Ureter (tissue), 1 donor: ENCODE measurements at regions not wholly inside any gene's neighbourhood (a gene's known extent, or its start where the extent isn't known, plus 50 kb on each side); places are given as distances from the start of the nearest gene placed in this dataset.
"Not testable (repeated sequence)": the region's sequence is repeated elsewhere in the genome, so short reads cannot be mapped to it uniquely, and the experiment has no call there.

Source experiments
- DNase-seq: peaks from one replicate; pipeline ENCODE4 v3.0.0-alpha.2; 2020; ENCODE audit warnings: low spot score
- donor health status: DM: yes; HTN: yes; CAD: no.

DNA sequence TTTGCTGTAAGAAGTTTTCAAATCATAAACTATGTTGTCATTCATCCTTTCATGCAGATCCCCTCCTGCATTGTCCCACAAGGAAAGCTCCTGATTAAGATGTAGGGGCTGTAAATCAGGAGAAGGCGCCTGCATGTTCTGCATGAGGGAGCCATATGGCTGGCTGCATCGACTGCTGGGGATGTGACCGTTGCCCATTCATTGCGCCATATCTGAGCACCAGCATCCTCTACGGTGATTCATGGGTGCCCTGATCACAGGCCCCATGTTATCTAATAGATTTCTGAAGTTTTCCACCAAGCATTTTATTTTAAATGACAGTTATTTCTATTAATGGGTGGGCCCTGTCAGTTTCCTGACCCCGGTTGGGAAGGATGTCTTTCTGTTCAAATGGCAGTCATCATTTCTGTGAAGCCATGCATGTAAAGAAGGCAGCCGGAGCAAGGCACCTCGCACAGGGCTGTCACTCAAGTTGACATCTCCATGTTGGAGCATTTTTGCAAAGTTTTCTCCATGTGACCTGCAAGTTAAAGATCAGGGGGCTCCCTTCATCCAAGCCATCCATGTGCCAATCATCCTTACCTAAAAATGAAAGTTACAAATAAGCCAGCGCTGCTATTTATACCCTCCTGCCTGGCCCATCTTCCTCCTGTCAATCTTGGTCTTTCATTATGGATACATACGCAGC, 128.8 kb downstream of the TEX36 start:
- DNase-seq = no peak

GRCh38 chr10:125553091-125553490, 129.9 kb downstream of the TEX36 start:
- DNase-seq = no peak

GRCh38 chr10:125551247-125551646, 131.7 kb downstream of the TEX36 start:
- DNase-seq = no peak

- DNase-seq = no peak
Measured at GRCh38 chr10:125550362-125550761, 132.6 kb downstream of the TEX36 start.

- no peak for DNase-seq
Measured at GRCh38 chr10:125549653-125550052, 133.3 kb downstream of the TEX36 start.

- no peak for DNase-seq
Measured at GRCh38 chr10:125548878-125549277, 134.1 kb downstream of the TEX36 start.

DNA sequence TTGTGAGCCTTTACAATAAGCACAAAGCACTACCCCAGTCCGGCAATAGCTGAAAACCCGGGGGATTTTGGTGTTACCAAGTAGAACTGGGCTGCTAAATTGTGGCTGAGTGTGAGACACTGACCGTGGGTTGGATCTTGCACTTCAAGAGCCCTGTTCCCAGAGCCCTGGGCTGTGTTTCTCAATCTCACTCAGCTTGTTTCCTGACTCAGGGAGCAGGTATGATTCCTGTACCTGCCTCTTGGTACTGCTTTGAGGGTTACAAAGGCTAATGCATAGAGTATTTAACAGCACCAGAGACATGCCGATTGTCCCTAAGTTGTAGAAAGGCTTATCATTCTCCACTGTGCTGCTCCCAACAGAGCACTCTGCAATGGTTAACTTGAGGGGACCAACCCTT, 134.6 kb downstream of the TEX36 start:
- DNase-seq = no peak

DNA sequence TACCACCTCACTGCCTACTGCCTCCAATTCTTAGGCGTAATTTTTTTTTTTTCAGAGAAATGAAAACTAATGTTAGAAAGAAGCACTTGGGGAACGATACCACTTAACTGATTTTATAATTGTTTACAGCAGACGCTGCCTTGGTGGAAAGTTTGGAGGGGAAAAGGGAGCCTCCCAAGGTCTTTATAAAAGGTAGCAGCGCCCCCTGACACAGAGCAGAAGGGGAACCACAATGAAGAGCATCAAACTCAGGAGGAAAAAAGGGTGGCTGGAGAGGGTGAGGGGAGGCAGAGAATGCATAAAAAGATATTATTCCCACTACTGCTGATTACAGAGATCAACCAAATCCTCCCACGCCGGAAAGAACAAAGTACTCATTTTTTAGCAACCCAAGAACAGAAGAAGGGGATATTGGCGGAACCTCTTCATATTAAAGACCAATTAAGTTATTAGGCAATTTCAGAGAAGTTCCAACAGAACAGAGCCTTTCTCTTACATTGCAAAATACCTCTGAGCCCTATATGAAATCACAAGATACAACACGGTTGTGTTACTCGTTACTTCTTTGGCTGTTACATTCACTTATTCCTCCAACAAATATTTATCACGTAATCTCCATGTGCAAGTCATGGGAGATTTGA, 135.8 kb downstream of the TEX36 start:
- no peak for DNase-seq

- DNase-seq = no peak
Measured at GRCh38 chr10:125543796-125544195, 139.2 kb downstream of the TEX36 start.

DNA sequence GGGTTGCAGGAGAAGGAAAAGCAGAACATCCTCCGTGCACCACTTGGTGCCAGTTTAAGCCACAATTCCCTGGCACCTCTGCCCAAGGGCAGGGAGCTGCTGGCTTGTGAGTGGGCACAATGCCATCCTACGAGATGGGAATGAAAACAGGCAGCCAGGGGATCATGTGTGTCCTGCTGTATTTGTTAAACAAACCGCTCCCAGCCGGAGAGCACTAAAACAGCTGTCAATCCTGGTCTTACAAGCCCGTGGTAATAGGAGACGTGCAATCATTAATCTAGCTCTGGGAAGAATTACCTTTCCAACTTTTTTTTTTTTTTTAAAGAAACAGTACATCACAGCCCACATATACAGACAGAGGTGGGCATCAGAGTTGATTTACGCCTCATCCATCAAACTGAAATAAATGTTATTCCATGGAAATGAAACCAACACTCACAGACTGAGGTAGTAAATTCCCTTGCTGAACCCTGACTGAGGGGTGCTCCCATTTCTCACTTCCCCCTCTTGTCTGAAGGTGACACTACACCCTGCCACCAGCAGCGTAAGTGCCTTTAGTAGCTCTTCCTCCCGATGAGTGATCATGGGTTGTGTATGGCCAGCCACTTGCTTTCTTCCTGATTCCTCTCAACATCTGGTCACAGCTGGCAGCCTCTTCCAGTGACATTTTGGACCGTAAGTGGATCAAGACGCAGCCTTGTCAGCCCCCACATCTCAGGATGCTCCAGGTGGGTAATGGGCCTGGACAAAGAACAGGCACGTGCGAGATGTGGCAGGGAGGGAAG, 143.8 kb downstream of the TEX36 start:
- no peak for DNase-seq

GRCh38 chr10:125536236-125536635, 146.7 kb downstream of the TEX36 start:
- DNase-seq = no peak

- no peak for DNase-seq
Measured at GRCh38 chr10:125535559-125535958, 147.4 kb downstream of the TEX36 start.

- no peak for DNase-seq
Measured at GRCh38 chr10:125534515-125534914, 148.4 kb downstream of the TEX36 start.

DNA sequence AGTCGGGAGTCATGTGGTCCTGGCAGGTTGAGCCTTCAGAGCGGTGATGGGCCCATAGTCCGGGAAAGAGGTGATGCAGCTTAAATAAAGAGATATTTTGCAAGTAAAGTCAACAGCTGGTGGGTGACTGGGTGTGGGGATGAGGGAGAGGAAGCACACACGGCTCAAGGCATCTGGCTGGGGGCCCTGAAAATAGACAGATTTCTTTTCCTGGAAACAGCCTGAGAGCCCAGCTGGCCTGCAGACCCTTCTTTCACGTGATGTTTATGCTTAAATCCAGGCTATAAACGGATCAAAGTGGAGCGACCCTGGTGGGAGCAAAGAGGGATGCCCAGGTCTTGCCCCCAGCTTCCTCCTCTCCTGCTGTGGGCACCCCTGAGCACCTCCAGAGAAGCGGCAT, 149.1 kb downstream of the TEX36 start:
- DNase-seq = no peak

DNA sequence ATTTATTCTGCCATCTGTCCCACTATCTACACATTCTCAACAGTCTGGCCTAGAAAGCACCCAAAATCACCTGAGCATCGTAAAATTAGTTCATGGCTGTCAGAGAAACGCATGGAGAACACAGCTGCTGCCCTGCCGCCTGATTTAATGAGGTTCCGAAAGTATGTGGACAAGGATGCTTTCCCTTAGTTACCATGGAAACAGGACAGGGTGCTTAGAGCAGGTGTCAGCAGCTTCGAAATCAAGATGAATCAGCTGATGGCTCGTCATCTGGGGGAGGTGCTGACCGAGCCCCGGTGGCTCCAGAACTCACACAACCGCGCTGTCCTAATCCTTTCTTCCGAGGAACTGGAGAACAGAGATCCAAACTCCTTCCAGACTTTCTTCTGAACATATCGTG, 151.5 kb downstream of the TEX36 start:
- DNase-seq = no peak

- no peak for DNase-seq
Measured at GRCh38 chr10:125523347-125523746, 159.6 kb downstream of the TEX36 start.

DNA sequence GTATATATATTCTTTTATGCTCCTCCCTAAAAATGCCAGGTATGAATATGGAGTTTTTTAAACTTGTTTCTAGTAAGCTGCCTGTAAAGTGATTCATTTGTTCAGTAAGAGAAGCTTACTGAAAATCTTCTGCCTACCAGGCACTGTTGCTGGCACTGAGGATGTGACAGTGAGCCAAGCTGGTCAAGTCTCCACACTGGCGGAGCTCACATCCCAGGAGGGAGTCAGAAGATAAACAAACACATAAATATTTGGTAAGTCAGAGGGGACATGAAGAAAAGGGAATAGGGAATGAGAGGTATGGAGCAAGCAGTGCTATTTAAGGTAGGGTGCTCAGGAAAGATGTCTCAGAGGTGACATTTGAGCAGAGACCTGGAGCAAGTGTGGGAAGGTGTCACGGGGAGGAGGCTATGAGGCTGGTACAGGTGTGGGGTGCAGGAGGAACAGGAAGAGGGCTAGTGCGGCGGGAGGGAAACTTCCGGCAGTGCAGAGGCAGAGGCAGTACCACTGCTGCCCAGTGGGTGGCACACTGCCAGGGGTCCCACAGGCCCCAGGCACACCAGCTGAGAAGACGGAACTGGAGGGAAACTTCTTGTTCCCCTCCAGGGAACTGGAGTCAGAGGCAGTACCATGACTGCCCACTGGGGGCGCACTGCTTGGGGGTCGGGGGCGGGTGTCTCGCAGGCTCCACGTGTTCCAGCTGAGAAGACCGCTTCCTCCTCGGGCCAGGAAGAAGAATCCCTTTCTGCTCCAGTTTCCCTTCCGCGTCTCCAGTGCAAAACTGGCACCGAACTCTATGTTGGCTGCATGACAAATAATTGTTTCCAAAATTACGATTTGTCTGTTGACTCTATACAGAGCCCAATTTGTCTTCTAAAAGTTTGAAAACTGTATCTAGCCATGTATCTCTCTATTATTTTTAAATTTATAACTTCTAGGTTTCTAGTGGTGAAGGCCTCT, 161.0 kb downstream of the TEX36 start:
- DNase-seq = no peak

GRCh38 chr10:125520968-125521367, 162.0 kb downstream of the TEX36 start:
- DNase-seq = no peak

GRCh38 chr10:125518397-125518796, 164.6 kb downstream of the TEX36 start:
- not testable (repeated sequence) for DNase-seq

DNA sequence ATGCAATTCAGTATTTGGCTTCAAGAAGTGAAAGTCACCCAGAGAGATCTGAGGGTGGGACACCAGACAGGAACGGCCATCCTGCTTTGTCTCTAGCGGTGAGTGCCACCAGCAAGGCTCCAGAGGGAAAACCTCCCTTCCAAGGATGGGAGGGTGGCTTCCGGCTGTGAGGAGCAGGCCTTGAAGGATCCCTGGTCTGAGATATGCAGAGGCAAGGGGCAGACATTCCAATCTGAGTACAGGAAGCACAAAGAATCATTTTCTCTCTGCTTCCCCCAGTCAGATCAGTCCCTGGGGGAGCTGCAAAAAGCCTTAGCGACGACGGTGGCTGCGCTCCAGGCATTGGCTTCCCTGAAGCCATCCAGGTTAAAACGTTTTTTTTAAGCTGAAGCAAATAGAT, 167.4 kb downstream of the TEX36 start:
- no peak for DNase-seq

DNA sequence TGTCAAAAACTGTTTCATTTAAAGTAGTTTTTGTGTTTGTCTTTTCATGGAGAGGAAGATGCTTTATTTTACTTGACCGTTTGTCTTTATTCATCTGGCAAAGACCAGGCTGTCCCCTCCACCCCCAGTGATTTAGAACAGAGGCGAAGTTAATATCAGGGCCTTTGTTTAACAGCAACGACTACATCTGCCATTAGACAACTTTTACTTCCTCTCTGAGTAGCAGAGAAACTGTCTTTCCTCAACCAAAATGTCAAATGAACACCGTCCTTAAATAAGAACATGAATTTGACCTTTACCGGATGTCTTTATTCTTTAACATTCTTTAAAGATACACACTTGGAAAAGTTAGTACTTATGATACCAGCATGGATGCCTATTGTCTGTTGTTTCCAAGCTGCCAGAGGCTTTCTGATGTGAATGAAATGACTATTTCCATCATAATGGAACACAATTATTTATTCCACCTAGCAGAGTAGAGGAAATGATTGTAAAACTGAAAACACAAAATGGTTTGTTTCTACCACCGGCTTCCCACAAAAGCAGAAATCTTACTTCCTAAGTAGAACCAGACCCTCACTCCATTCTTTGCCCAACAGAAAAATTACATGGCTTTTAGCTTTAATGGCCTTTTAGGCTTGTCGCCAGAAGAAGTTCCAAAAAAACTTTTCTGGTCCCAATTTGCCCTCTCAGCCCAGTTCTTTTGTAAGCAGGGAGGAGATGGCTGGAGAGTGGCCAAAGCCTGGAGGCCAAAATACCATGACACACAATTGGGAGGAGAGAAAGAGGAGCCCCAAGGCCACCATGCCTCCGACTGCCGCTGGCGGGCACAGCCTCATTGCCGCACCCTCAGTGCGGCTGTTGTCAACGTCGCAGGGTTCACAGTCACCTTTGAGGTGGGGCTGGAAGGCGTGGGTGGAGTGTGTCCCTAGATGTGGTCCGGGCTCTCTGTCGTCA, 168.5 kb downstream of the TEX36 start:
- DNase-seq = no peak
